ENCODE measurements at regions not wholly inside any gene's neighbourhood (a gene's known extent, or its start where the extent isn't known, plus 50 kb on each side); places are given as distances from the start of the nearest gene placed in this dataset.

DNA sequence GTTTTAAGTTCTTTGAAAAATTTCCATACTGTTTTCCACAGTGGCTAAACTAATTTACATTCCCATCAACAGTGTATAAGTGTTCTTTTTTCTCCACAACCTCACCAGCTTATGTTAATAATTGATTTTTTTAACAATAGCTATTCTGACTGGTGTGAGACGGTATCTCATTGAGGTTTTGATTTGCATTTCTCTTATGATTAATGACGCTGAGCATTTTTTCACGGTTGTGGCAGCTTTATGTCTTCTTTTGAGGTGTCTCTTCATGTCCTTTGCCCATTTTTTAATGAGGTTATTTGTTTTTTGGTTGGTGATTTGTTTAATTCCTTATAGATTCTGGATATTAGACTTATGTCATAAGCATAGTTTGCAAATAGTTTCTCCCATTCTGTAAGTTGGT, 997.9 kb downstream of the SUCLG1 start:
- peaks cover 4% of the 10 kb centered on the region for H3K4me1 Mint-ChIP-seq (ENCODE audit: unreplicated experiment)
- TF ChIP-seq, protein P1, sequence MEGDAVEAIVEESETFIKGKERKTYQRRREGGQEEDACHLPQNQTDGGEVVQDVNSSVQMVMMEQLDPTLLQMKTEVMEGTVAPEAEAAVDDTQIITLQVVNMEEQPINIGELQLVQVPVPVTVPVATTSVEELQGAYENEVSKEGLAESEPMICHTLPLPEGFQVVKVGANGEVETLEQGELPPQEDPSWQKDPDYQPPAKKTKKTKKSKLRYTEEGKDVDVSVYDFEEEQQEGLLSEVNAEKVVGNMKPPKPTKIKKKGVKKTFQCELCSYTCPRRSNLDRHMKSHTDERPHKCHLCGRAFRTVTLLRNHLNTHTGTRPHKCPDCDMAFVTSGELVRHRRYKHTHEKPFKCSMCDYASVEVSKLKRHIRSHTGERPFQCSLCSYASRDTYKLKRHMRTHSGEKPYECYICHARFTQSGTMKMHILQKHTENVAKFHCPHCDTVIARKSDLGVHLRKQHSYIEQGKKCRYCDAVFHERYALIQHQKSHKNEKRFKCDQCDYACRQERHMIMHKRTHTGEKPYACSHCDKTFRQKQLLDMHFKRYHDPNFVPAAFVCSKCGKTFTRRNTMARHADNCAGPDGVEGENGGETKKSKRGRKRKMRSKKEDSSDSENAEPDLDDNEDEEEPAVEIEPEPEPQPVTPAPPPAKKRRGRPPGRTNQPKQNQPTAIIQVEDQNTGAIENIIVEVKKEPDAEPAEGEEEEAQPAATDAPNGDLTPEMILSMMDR (conservative IDR thresholded peaks at IDR 0.05), result no peak
- H3K36me3 Mint-ChIP-seq, result no peaks in the 10 kb centered on the region
- H3K27me3 Mint-ChIP-seq, result no peaks in the 10 kb centered on the region
- DNase-seq (ENCODE audit: extremely low spot score, unreplicated experiment), result no peak
- no peak overlapping the region for H3K27ac Mint-ChIP-seq
- no peak overlapping the region for H3K4me3 Mint-ChIP-seq
- H3K9me3 Mint-ChIP-seq, result no peaks in the 10 kb centered on the region

GRCh38 chr2:83459456-83459855, 999.6 kb downstream of the SUCLG1 start:
- no peaks in the 10 kb centered on the region for H3K36me3 Mint-ChIP-seq
- no peaks in the 10 kb centered on the region for H3K9me3 Mint-ChIP-seq
- no peak overlapping the region for H3K4me3 Mint-ChIP-seq
- peaks cover 4% of the 10 kb centered on the region for H3K4me1 Mint-ChIP-seq (ENCODE audit: unreplicated experiment)
- DNase-seq (ENCODE audit: extremely low spot score, unreplicated experiment), result no peak
- TF ChIP-seq, protein P1 (conservative IDR thresholded peaks at IDR 0.05), result no peak
- no peaks in the 10 kb centered on the region for H3K27me3 Mint-ChIP-seq
- no peak overlapping the region for H3K27ac Mint-ChIP-seq

DNA sequence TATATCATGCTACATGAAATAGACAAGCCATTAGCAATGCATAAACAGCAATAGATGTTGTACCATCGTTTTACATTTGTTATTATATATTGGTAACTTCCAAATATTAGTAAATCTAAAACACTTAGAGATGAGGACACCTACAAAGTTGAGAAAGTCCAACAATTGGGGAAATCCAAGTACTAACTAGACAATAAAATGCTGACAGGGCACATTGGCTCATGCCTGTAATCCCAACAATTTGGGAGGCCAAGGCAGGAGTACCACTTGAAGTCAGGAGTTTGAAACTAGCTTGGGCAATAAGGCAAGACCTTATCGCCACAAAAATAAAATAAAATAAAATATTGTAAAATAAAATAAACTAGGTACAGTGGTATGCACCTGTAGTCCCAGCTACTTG, 1023.1 kb downstream of the SUCLG1 start:
- no peaks in the 10 kb centered on the region for H3K4me1 Mint-ChIP-seq (ENCODE audit: unreplicated experiment)
- H3K27me3 Mint-ChIP-seq, result no peaks in the 10 kb centered on the region
- H3K27ac Mint-ChIP-seq, result no peak overlapping the region
- no peaks in the 10 kb centered on the region for H3K9me3 Mint-ChIP-seq
- TF ChIP-seq, protein P1 (conservative IDR thresholded peaks at IDR 0.05), result no peak
- no peak overlapping the region for H3K4me3 Mint-ChIP-seq
- H3K36me3 Mint-ChIP-seq, result no peaks in the 10 kb centered on the region
- DNase-seq (ENCODE audit: extremely low spot score, unreplicated experiment), result no peak

DNA sequence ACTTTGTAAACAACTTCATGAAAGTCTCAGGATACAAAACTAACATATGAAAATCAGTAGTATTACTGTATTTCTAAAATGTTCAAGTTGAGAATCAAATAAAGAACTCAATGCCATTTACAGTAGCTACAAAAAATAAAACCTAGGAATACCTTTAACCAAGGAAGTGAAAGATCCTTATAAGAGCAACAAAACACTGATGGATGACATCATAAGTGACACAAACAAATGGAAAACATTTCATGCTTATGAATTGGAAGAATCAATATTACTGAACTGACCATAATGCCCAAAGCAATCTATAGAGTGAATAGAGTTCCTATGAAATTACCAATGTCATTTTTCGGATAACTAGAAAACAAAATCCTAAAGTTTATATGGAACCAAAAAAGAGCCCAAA, 1038.1 kb downstream of the SUCLG1 start:
- TF ChIP-seq, protein P1 (conservative IDR thresholded peaks at IDR 0.05), result no peak
- H3K36me3 Mint-ChIP-seq, result no peaks in the 10 kb centered on the region
- no peaks in the 10 kb centered on the region for H3K27me3 Mint-ChIP-seq
- DNase-seq (ENCODE audit: extremely low spot score, unreplicated experiment), result no peak
- peaks cover 11% of the 10 kb centered on the region for H3K9me3 Mint-ChIP-seq
- H3K4me1 Mint-ChIP-seq (ENCODE audit: unreplicated experiment), result no peaks in the 10 kb centered on the region
- no peak overlapping the region for H3K4me3 Mint-ChIP-seq
- no peak overlapping the region for H3K27ac Mint-ChIP-seq

GRCh38 chr2:83394134-83394904, 1064.8 kb downstream of the SUCLG1 start:
- TF ChIP-seq, protein P1 (conservative IDR thresholded peaks at IDR 0.05), result no peak
- no peak overlapping the region for H3K4me3 Mint-ChIP-seq
- no peaks in the 10 kb centered on the region for H3K9me3 Mint-ChIP-seq

More at GRCh38 chr2:83394134-83394904, 1064.8 kb downstream of the SUCLG1 start:
- no peaks in the 10 kb centered on the region for H3K4me1 Mint-ChIP-seq (ENCODE audit: unreplicated experiment)
- DNase-seq (ENCODE audit: extremely low spot score, unreplicated experiment), result no peak
- H3K36me3 Mint-ChIP-seq, result no peaks in the 10 kb centered on the region
- H3K27ac Mint-ChIP-seq, result no peak overlapping the region
- H3K27me3 Mint-ChIP-seq, result no peaks in the 10 kb centered on the region
